ENCODE measurements at regions not wholly inside any gene's neighbourhood (a gene's known extent, or its start where the extent isn't known, plus 50 kb on each side); places are given as distances from the start of the nearest gene placed in this dataset.

DNA sequence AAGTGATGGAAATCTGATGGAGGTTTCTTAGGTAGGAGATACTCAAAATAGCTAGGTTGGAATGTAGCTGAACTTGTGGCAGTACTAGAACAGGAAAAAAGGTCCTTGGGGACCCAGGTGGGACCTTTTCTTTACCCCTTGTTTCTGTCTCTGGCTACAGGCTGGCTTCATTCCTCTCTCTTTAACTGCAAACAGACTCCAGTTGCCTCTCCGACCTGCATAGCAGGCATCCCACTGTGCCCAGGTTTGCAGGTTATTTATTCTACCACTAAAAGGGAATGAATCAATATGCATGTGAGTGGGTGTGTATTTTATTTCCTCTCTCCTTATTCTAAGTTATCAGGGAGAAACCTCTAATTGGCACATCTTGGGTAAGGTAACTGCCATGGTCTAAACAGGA lies 758.1 kb downstream of the MED13L start:
- no peak for DNase-seq
- Mint-ChIP-seq H3K4me3 (no peak overlapping the region), H3K27me3 (no peaks in the 10 kb centered on the region), H3K27ac (no peak overlapping the region), H3K36me3 (ENCODE audit: low read depth) (no peaks in the 10 kb centered on the region), H3K4me1 (no peaks in the 10 kb centered on the region), H3K9me3 (peaks cover 11% of the 10 kb centered on the region)
- ATAC-seq = no peak

DNA sequence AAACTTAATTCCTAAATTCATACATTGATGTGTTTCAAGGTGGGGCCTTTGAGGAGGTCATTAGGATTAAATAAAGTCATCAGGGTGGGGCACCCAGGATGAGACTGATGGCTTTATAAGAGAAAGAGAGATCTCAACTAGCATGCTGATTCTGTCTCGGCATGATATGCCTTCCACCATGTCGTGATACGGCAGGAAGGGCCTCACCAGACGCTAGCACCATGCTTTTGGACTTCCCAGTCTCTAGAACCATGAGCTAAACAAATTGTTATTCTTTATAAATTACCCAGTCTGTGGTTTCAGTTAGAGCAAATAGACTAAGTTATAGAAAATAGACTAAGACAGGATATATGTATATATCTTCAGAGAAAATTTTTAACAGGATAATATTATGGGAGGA lies 759.6 kb downstream of the MED13L start:
- Mint-ChIP-seq H3K36me3 (ENCODE audit: low read depth) (no peaks in the 10 kb centered on the region), H3K27ac (no peak overlapping the region), H3K4me3 (no peak overlapping the region), H3K9me3 (peaks cover 22% of the 10 kb centered on the region), H3K27me3 (no peaks in the 10 kb centered on the region), H3K4me1 (no peaks in the 10 kb centered on the region)
- ATAC-seq (no peak), DNase-seq (no peak)

DNA sequence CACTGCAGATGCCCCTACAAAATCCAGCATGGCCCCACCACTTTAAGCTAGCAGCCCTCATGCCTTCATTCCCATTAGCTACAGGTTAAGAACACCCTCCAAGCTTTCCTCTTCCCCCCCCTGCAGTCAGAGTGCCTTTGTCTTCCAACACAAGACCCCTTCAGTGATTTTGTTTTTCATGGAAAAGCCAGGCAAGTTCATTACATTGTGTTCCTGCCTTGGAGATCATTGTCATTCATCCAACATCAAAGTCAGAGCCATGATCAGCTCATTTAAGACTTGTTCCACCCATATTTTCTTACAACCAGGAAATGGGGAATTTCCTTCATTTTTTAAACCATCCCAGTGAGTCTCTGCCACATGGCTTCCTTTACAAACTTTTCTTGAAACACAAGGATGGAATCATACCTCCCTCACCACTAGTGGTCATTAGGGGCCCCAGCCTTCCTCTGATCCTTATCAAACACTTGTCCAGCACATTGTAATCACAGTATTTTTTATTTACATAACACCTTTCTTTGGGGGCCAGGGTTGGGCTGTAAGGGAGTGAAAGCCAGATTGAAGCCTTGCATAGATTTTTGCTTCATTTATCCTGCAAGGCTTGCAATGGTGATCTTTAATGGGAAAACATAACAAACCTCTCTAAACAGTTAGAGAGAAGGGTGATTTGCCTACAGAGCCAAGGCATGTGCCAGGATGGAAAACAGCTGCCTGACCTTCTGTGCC lies 765.3 kb downstream of the MED13L start:
- no peaks in the 10 kb centered on the region for H3K27me3 Mint-ChIP-seq
- H3K36me3 Mint-ChIP-seq (ENCODE audit: low read depth) = no peaks in the 10 kb centered on the region
- no peak overlapping the region for H3K27ac Mint-ChIP-seq
- H3K9me3 Mint-ChIP-seq = peaks cover 23% of the 10 kb centered on the region
- H3K4me3 Mint-ChIP-seq = no peak overlapping the region
- DNase-seq = no peak
- no peak for ATAC-seq
- H3K4me1 Mint-ChIP-seq = no peaks in the 10 kb centered on the region

DNA sequence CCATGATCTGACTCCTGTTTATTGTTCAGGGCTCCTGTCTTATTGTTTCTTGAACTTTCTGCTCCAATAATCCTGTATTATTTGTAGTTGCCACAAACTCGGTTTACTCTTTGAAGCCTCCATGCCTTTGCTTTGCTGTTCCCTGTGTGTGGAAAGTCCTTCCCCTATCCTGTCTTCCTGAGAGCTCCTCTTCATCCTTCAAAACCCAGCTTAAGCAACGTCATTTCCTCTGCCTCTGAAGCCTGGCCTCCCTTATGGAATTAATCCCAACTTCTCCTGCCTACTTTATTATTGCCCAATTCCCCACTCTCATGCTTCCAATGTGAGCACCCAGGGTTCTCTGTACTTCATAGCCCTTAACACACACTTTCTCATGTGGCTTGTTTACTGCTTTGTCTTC lies 766.2 kb downstream of the MED13L start:
- H3K27ac Mint-ChIP-seq = no peak overlapping the region
- H3K4me3 Mint-ChIP-seq = no peak overlapping the region
- no peaks in the 10 kb centered on the region for H3K27me3 Mint-ChIP-seq
- H3K9me3 Mint-ChIP-seq = peaks cover 23% of the 10 kb centered on the region
- H3K36me3 Mint-ChIP-seq (ENCODE audit: low read depth) = no peaks in the 10 kb centered on the region
- no peak for DNase-seq
- ATAC-seq = no peak
- no peaks in the 10 kb centered on the region for H3K4me1 Mint-ChIP-seq

DNA sequence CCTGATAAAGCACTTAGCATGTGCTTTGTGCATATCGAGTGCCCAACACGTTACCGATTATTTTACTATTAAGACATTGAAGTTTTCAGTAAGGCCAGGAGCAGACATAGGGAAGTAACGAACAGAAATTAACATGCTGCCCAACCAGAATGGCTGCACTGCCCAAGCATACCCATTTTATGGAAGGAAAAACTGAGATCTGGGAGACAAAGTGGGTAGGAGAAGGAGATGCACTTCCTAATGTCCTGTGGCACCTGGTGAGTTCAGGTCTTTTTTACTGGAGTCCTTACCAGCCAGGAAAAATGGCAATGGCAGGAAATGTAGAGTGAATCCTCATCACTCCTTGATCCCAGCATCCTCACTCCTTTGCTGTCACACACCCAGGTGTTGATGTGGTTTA lies 768.5 kb downstream of the MED13L start:
- DNase-seq (no peak), ATAC-seq (no peak)
- H3K9me3 Mint-ChIP-seq = peaks cover 10% of the 10 kb centered on the region
- no peak overlapping the region for H3K27ac Mint-ChIP-seq
- no peaks in the 10 kb centered on the region for H3K27me3 Mint-ChIP-seq
- H3K36me3 Mint-ChIP-seq (ENCODE audit: low read depth) = no peaks in the 10 kb centered on the region
- no peak overlapping the region for H3K4me3 Mint-ChIP-seq
- H3K4me1 Mint-ChIP-seq = peaks cover 7% of the 10 kb centered on the region

DNA sequence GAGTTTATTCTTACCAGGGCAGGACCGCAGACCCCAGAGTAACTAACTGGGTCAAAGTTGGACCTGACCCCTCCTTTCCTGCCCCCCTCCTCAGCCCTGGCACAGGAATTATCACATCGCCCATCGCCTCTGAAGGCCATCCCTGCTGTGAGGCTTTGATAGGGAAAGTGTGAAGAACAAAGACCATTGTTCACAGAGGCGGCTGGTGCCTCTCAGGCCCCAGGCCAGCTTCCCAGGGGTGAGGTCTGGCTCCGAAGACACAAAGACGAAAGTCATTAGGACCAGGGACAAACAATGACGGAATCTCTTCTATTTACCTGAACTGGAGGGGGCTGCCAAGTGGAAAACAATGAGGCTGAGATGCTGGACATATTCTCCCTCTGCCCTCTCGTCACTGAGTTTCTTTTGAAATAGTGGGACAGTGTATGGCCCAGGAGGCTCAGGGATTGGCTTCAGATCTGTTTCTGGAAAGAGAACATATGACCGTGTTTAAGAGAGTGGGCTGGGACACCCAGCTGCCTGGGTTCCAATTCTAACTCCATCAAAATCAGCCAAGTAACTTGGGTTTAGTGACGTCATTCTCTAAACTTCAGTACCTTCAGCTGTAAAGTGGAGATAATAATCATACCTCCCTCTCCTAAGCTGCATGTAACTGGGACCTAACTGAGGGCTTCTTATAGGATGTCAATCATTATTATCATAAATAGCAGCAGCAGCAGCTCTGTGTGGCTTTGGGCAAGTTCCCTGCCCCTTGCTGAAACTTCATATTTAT lies 769.4 kb downstream of the MED13L start:
- Mint-ChIP-seq H3K9me3 (peaks cover 5% of the 10 kb centered on the region), H3K4me3 (no peak overlapping the region)
- DNase-seq = no peak

DNA sequence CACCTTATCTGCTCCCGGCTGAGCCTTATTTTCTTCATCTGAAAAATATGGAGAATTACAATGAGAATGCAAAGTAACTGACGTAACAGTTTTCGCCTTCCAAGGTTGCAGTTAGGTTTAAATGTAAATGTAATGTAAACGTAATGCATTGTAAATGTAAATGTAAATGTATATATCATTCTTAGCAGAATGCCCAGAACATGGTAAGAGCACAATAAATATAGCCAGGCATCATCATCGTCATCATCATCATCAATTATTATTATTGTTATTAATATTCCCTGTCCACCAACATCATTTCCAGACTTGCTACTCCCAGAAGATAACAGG lies 770.0 kb downstream of the MED13L start:
- H3K4me1 Mint-ChIP-seq = peaks cover 10% of the 10 kb centered on the region
- no peaks in the 10 kb centered on the region for H3K36me3 Mint-ChIP-seq (ENCODE audit: low read depth)
- no peak for DNase-seq
- no peak overlapping the region for H3K4me3 Mint-ChIP-seq
- no peaks in the 10 kb centered on the region for H3K27me3 Mint-ChIP-seq
- H3K9me3 Mint-ChIP-seq = peaks cover 5% of the 10 kb centered on the region
- no peak for ATAC-seq
- no peak overlapping the region for H3K27ac Mint-ChIP-seq

More for the DNA sequence above, 769.4 kb downstream of the MED13L start:
- Mint-ChIP-seq H3K4me1 (peaks cover 10% of the 10 kb centered on the region), H3K27me3 (no peaks in the 10 kb centered on the region), H3K36me3 (ENCODE audit: low read depth) (no peaks in the 10 kb centered on the region), H3K27ac (no peak overlapping the region)
- ATAC-seq = no peak

DNA sequence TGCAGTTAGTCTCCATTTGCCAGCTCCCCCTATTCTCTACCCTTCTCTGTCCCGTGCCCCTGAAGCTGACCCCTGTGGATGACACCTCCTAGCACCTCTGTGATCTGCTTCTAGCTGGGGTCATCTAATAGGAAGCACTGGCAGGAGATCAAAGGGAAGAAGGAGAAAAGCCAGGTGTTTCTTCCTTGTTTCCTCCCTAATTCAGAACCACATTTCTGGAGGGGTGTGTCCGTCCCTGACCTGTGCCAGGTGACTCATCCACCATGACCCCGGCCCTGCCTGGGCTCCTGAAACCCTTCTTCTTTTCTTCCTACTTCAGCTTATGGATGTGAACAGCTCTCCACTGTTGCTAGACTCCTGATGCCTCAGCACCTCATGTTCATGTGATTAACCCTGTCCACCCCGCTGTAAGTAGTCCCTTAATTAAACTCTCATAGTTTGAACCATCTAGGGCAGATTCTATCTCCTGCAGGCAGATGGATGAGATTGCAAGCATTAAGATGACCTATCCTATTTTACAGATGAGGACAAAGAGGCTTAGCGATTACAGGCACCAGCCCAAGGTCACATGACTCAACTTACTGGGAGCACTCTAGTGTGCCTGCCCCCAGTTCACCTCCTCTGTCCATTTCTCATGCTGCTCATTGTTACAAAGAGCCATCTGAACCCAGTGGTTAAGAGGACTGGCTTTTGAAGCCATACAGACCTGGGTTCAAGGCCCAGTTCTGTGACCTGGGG lies 770.5 kb downstream of the MED13L start:
- DNase-seq = no peak
- Mint-ChIP-seq H3K9me3 (peaks cover 7% of the 10 kb centered on the region), H3K27ac (no peak overlapping the region), H3K27me3 (no peaks in the 10 kb centered on the region), H3K36me3 (ENCODE audit: low read depth) (no peaks in the 10 kb centered on the region), H3K4me1 (peaks cover 10% of the 10 kb centered on the region), H3K4me3 (no peak overlapping the region)
- ATAC-seq = no peak

DNA sequence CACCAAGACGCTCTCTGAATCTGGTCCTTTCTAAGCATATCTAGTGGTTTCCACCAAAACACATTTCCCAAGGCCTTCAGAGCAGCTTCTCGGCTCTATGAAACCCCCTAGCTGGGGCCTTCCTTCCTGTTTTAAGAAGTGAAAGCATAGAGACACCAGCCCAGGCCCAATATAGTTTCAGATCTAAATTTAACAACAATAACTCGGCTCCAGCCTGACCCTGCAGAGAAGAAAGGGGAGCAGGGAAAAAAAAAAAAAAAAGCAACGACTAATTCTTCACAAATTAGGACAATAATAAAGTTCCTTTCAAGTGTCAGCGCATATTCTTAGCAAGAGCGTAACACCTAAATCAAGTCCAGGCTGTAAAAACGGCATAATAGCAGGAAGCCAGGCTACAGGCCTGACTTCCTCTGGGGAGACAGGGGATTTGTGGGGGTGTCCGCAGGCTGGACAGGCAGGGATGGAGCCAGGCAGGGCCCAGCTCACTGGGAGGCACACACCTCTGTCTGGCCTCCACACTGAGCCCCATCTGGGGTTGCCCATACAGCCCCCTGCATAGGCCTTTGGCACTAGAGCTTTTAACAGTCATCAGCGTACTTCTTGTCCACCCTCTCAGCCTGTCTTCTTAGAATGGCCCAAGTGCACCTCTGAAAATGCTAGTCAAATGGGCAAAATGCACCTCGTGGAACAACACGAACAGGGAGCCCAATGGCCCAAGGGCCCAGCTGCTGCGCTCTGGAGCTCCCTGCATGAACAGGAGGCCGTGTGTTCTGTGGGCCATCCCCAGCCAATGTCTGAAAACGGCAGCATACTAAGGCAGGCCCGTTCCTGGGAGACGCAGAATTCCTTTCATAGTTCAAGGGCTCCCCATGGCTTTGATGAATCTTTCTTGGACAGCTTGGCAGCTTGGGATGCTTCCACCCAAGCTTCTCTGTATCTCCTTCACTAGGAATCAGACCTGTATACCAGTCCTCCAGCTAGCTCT lies 772.9 kb downstream of the MED13L start:
- Mint-ChIP-seq H3K36me3 (ENCODE audit: low read depth) (no peaks in the 10 kb centered on the region), H3K27me3 (no peaks in the 10 kb centered on the region), H3K4me3 (no peak overlapping the region), H3K27ac (no peak overlapping the region), H3K9me3 (peaks cover 7% of the 10 kb centered on the region), H3K4me1 (peaks cover 10% of the 10 kb centered on the region)
- ATAC-seq (no peak), DNase-seq (no peak)

DNA sequence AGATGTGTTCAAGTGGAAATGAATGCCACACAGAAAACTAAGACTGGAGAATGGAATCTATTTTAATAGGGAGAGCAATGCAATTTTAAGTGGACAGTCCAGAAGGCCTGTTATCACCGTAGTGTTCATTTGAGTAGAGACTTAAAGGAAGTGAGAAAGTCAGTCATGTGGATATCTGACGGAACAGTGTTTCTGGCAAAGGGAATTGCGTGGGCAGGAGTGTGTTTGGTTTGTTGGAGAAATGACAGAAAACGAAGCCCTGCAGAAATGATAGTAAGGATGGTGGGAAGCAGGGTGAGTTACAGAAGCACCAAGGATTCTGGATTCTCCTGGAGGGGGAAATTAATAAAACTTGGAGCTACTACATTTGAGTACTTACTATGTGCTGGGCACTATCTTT lies 776.6 kb downstream of the MED13L start:
- H3K27ac Mint-ChIP-seq = no peak overlapping the region
- DNase-seq = no peak
- H3K27me3 Mint-ChIP-seq = no peaks in the 10 kb centered on the region
- peaks cover 10% of the 10 kb centered on the region for H3K4me1 Mint-ChIP-seq
- H3K36me3 Mint-ChIP-seq (ENCODE audit: low read depth) = no peaks in the 10 kb centered on the region
- peaks cover 7% of the 10 kb centered on the region for H3K9me3 Mint-ChIP-seq
- ATAC-seq = no peak
- H3K4me3 Mint-ChIP-seq = no peak overlapping the region

DNA sequence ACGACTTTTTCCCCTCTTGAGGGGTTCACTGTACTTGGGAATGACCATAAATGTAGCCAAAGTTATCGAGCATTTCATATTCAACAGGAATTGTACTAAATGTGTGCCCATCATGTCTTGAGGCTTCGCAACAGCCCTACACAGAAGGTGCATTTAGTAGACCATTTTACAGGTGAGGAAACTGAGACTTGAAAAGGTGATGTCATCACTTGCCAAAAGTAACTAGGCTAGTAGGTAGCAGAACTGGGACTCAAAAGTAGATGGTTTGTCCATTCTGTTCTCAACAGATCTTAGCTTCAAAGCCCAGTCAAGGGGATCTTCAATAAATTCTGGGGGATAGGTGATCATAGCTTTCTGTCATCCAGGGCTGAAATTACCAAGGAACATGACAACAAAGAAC lies 782.2 kb downstream of the MED13L start:
- DNase-seq = no peak
- Mint-ChIP-seq H3K9me3 (peaks cover 11% of the 10 kb centered on the region), H3K4me3 (no peak overlapping the region), H3K36me3 (ENCODE audit: low read depth) (no peaks in the 10 kb centered on the region), H3K4me1 (no peaks in the 10 kb centered on the region), H3K27me3 (no peaks in the 10 kb centered on the region), H3K27ac (no peak overlapping the region)
- no peak for ATAC-seq

DNA sequence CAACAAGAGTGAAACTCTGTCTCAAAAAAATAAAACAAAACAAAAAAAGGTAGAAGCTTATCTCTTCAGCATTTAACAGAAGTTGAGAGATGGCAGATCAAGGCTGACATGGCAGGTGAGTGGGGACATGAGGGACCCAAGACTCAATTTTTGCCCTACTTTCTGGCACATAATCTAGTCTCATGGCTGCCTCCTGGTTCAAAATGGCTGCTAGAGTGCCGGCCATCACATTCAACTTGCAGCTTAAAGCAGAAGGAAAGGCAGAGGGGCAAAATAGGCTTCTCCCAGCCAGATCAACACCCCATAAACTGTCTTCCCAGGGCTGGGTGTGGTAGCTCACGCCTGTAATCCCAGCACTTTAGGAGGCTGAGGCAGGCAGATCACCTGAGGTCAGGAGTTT lies 784.9 kb downstream of the MED13L start:
- Mint-ChIP-seq H3K4me1 (no peaks in the 10 kb centered on the region), H3K9me3 (peaks cover 11% of the 10 kb centered on the region), H3K4me3 (no peak overlapping the region), H3K27ac (no peak overlapping the region), H3K36me3 (ENCODE audit: low read depth) (no peaks in the 10 kb centered on the region), H3K27me3 (no peaks in the 10 kb centered on the region)
- ATAC-seq (no peak), DNase-seq (no peak)

DNA sequence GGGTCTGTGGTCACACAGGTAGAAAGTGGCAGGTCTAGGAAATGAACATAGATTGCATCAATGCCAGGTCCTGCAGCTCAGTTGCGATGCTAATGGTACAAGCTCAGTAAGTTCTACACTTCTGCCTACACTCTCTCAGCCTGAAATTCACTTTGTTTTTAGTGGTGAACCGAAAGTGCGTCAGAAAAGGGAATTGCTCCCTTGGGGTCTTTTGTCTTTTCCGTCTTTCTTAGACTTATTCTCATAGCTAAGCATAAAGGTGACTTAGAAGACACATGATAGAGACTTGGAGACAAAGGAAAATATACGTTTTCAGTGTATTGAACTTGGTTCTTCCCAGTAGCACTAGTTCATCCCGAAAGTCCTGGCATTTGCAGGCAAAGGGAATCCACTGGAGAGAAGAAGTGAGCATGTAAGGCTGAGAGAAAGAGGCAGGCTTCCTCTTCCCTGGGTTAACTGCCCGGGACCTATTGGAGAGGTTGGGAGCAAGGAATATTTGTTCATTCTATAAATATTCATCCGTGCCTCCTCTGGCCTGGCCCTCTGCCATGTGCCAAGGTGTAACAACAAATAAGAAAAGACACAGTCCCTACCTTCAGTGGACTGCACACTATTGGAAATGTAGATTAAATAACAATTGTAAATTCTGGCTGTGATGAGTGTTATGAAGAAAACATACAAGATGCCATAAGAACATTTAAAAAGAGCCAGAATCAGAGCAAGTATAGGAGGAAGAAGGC lies 785.8 kb downstream of the MED13L start:
- no peaks in the 10 kb centered on the region for H3K36me3 Mint-ChIP-seq (ENCODE audit: low read depth)
- H3K27me3 Mint-ChIP-seq = no peaks in the 10 kb centered on the region
- H3K4me3 Mint-ChIP-seq = no peak overlapping the region
- no peaks in the 10 kb centered on the region for H3K4me1 Mint-ChIP-seq
- peaks cover 11% of the 10 kb centered on the region for H3K9me3 Mint-ChIP-seq
- no peak for DNase-seq
- ATAC-seq = no peak
- no peak overlapping the region for H3K27ac Mint-ChIP-seq

DNA sequence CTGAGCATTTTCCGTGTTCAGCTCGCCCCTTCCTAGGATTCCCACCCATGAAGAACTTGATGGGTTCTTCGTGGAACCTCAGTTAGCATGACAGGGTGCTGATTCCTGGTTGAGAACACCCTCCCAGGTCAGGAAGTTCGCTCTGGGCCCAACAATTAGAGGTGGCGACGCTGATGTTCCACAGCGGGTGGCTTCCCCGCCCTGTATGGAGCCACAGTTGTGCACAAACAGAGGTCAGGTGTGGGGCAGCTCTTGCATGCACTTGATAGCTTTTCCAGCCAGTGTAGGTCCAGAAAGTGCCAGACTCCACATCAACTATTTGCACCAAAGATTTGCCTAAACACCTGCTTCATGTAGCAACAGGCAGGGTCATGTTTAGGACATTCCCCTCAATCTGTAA lies 788.2 kb downstream of the MED13L start:
- no peaks in the 10 kb centered on the region for H3K36me3 Mint-ChIP-seq (ENCODE audit: low read depth)
- no peak overlapping the region for H3K27ac Mint-ChIP-seq
- DNase-seq (no peak), ATAC-seq (no peak)
- H3K27me3 Mint-ChIP-seq = no peaks in the 10 kb centered on the region
- H3K4me3 Mint-ChIP-seq = no peak overlapping the region
- H3K4me1 Mint-ChIP-seq = no peaks in the 10 kb centered on the region
- peaks cover 12% of the 10 kb centered on the region for H3K9me3 Mint-ChIP-seq

Data from activated naive CD8-positive, alpha-beta T cell treated with anti-CD3 and anti-CD28 coated beads, Interleukin-2, amount 50 U/mL, for 24 hours (primary cell).